Sigmoid colon (tissue), 6 donors: ENCODE measurements at regions not wholly inside any gene's neighbourhood (a gene's known extent, or its start where the extent isn't known, plus 50 kb on each side); places are given as distances from the start of the nearest gene placed in this dataset.

Source experiments
- DNase-seq: peaks from one replicate; pipeline ENCODE4 v3.0.0-alpha.2; 2019
- H3K27ac ChIP-seq, 4 donors: fragments of 200-600 bp; sonication (generic); one replicate each; pipeline ENCODE4 v1.5.1; 2016 to 2019; ENCODE audit warnings: mild to moderate bottlenecking in 1 of 4
- H3K27me3 ChIP-seq, 3 donors: fragments of 200-600 bp; sonication (generic); one replicate each; pipeline ENCODE4 v1.5.1; 2019; ENCODE audit warnings: mild to moderate bottlenecking in 1 of 3
- H3K36me3 ChIP-seq, 4 donors: fragments of 200-600 bp; sonication (generic); one replicate each; pipeline ENCODE4 v1.5.1; 2016 to 2019
- H3K4me1 ChIP-seq, 4 donors: fragments of 200-600 bp; sonication (generic); one replicate each; pipeline ENCODE4 v1.5.1; 2017 to 2019
- H3K4me3 ChIP-seq, 4 donors: fragments of 200-600 bp; sonication (generic); one replicate each; pipeline ENCODE4 v1.5.1; 2017 to 2019; ENCODE audit warnings: mild to moderate bottlenecking in 2 of 4, moderate library complexity in 1 of 4
- H3K9me3 ChIP-seq, 4 donors: fragments of 200-600 bp in 3 of 4; sonication (generic) in 3 of 4; one replicate each; pipeline versions ENCODE4 v1.5.1 to v1.6.1; 2013 to 2019
- EP300 ChIP-seq, 4 donors: sonication (generic); formaldehyde crosslinking; IDR thresholded peaks; one replicate each; pipeline ENCODE4 v1.6.1; 2017; ENCODE audit warnings: antibody characterized with exemption in 4 of 4
- POLR2A ChIP-seq, 2 donors: fragments of 450-650 bp; IDR thresholded peaks; one replicate each; pipeline ENCODE4 v1.6.1; 2016; ENCODE audit warnings: antibody characterized with exemption in 2 of 2, mild to moderate bottlenecking in 2 of 2, moderate library complexity in 2 of 2
- POLR2AphosphoS5 ChIP-seq, 4 donors: sonication (generic); formaldehyde crosslinking; IDR thresholded peaks; one replicate each; pipeline ENCODE4 v1.6.1; 2017; ENCODE audit warnings: antibody characterized with exemption in 4 of 4
- WGBS, 2 donors: extraction: QIAGEN DNeasy Blood & Tissue Kit; methylation state at CpG; one replicate each; pipeline ENCODE4 v1.1.7; 2013; 5-methylcytosine and 5-hydroxymethylcytosine counted together
- intact Hi-C: fragments of 100-400 bp; cut with DNase I; formaldehyde crosslinking; loops from one replicate; pipeline ENCODE4 v1.15.1; 2023
- TF ChIP-seq, protein P1 (sequence below), 4 experiments: fragments of 450-650 bp in 3 of 4; fragments of 200-600 bp in 1 of 4; IDR thresholded peaks; one replicate each; pipeline ENCODE4 v1.5.1; 2016 to 2019; ENCODE audit warnings: antibody characterized with exemption in 4 of 4, mild to moderate bottlenecking in 3 of 4, moderate library complexity in 2 of 4
- donor health status: healthy with polysubstance abuse.
- donor health status: healthy.

GRCh38 chr14:38556252-38556651 lies 300.4 kb upstream of the CLEC14A start:
- no peak for TF ChIP-seq EP300 (IDR thresholded peaks at IDR 0.05)
- Histone ChIP-seq H3K27ac (no peak overlapping the region), H3K9me3 (no peaks in the 10 kb centered on the region), H3K4me3 (no peak overlapping the region), H3K36me3 (no peaks in the 10 kb centered on the region), H3K4me1 (no peaks in the 10 kb centered on the region), H3K27me3 (no peaks in the 10 kb centered on the region)
- 64 to 71% methylated on average over 1 of the region's 1 CpG for WGBS, 2 donors
- intact Hi-C loops: no loop called here
- DNase-seq: no peak

DNA sequence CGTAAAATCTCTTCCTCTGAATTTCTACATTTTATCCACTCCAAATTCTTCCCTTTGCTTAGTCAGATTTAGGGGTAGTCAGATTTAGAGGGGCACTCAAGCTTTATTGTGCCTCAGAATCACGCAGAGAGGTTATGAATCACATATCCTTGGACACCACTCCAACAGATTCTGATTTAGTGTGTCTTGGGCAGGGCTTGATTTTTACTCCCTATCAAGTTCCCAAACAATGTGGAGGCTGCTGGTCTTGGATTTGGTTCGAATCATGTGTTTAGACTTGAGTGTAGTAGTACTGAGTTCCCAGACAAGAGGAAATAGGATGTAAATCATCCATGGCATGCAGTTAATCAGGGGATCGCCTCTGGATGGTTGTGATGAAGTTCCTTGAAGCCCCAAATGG lies 298.1 kb upstream of the CLEC14A start:
- TF ChIP-seq POLR2A (IDR thresholded peaks at IDR 0.05) (no peak), POLR2AphosphoS5 (IDR thresholded peaks at IDR 0.05) (no peak), EP300 (IDR thresholded peaks at IDR 0.05) (no peak)
- TF ChIP-seq, protein P1, sequence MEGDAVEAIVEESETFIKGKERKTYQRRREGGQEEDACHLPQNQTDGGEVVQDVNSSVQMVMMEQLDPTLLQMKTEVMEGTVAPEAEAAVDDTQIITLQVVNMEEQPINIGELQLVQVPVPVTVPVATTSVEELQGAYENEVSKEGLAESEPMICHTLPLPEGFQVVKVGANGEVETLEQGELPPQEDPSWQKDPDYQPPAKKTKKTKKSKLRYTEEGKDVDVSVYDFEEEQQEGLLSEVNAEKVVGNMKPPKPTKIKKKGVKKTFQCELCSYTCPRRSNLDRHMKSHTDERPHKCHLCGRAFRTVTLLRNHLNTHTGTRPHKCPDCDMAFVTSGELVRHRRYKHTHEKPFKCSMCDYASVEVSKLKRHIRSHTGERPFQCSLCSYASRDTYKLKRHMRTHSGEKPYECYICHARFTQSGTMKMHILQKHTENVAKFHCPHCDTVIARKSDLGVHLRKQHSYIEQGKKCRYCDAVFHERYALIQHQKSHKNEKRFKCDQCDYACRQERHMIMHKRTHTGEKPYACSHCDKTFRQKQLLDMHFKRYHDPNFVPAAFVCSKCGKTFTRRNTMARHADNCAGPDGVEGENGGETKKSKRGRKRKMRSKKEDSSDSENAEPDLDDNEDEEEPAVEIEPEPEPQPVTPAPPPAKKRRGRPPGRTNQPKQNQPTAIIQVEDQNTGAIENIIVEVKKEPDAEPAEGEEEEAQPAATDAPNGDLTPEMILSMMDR (IDR thresholded peaks at IDR 0.05): no peak
- WGBS, 2 donors: 61 to 63% methylated on average over 4 of the region's 4 CpGs
- no peak for DNase-seq

DNA sequence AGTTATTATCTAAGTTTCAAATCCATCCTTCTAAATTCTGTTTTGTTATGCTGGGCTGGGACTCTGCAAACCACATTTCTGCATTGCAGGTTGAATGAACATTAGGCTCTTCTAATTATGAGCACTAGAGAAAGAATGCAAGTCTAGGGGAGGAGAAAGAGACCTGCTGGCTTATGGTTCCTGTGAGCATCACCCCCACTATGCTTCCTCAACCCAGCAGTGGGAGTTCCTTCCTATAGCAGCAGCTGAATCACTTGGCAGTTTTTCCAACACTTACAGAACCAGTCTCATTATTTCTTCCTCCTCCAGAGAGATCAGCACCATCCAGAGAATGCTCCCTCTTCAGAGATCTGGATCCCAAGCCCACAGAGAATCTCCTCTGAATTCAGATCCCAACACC lies 297.7 kb upstream of the CLEC14A start:
- no peaks in the 10 kb centered on the region for H3K27me3 ChIP-seq
- no peak for TF ChIP-seq POLR2A (IDR thresholded peaks at IDR 0.05)
- no peak for TF ChIP-seq POLR2AphosphoS5 (IDR thresholded peaks at IDR 0.05)
- TF ChIP-seq, protein P1 (IDR thresholded peaks at IDR 0.05): no peak
- TF ChIP-seq EP300 (IDR thresholded peaks at IDR 0.05): no peak

More for the DNA sequence above, 298.1 kb upstream of the CLEC14A start:
- H3K36me3 ChIP-seq: no peaks in the 10 kb centered on the region
- no peak overlapping the region for H3K27ac ChIP-seq
- H3K9me3 ChIP-seq: no peaks in the 10 kb centered on the region
- H3K4me3 ChIP-seq: no peak overlapping the region
- H3K27me3 ChIP-seq: no peaks in the 10 kb centered on the region
- no peaks in the 10 kb centered on the region for H3K4me1 ChIP-seq
- intact Hi-C loops: no loop called here

DNA sequence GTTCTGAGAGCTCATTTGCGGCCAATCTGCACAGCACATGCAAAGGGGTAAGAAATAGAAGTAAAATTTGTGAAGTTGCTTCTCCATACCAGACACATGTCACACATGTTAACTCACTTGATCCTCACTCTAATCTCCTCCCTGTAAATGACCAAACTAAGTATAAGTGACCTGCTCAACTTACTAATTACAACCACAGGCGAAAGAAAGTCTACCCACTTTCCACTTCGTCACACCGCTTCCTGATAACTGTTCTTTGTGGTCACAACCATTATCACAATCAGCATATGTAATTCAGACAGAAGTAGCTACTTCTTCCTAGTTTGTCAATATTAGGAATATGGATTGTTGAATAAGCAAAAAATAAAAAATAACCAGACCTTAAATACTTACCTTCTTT lies 293.7 kb upstream of the CLEC14A start:
- TF ChIP-seq POLR2A (IDR thresholded peaks at IDR 0.05) (no peak), EP300 (IDR thresholded peaks at IDR 0.05) (no peak), POLR2AphosphoS5 (IDR thresholded peaks at IDR 0.05) (no peak)
- TF ChIP-seq, protein P1 (IDR thresholded peaks at IDR 0.05): no peak
- Histone ChIP-seq H3K27me3 (no peaks in the 10 kb centered on the region), H3K4me3 (no peak overlapping the region), H3K27ac (no peak overlapping the region), H3K36me3 (no peaks in the 10 kb centered on the region), H3K9me3 (no peaks in the 10 kb centered on the region), H3K4me1 (no peaks in the 10 kb centered on the region)
- intact Hi-C loops: no loop called here
- whole genome bisulfite sequencing, 2 donors: 65 to 90% methylated on average over 4 of the region's 4 CpGs
- DNase-seq: no peak

More for the DNA sequence above, 297.7 kb upstream of the CLEC14A start:
- DNase-seq: no peak
- Histone ChIP-seq H3K27ac (no peak overlapping the region), H3K4me3 (no peak overlapping the region), H3K9me3 (no peaks in the 10 kb centered on the region), H3K4me1 (no peaks in the 10 kb centered on the region), H3K36me3 (no peaks in the 10 kb centered on the region)
- intact Hi-C loops: no loop called here

GRCh38 chr14:38547961-38548490 lies 292.1 kb upstream of the CLEC14A start:
- WGBS, 2 donors: 61 to 74% methylated on average over 2 of the region's 2 CpGs
- Histone ChIP-seq H3K27me3 (no peaks in the 10 kb centered on the region), H3K4me1 (no peaks in the 10 kb centered on the region), H3K36me3 (no peaks in the 10 kb centered on the region), H3K27ac (no peak overlapping the region), H3K4me3 (no peak overlapping the region), H3K9me3 (no peaks in the 10 kb centered on the region)
- no peak for TF ChIP-seq EP300 (IDR thresholded peaks at IDR 0.05)
- TF ChIP-seq, protein P1 (IDR thresholded peaks at IDR 0.05): no peak
- no peak for TF ChIP-seq POLR2A (IDR thresholded peaks at IDR 0.05)
- TF ChIP-seq POLR2AphosphoS5 (IDR thresholded peaks at IDR 0.05): no peak
- no peak for DNase-seq
- intact Hi-C loops: no loop called here
